ENCODE measurements at regions not wholly inside any gene's neighbourhood (a gene's known extent, or its start where the extent isn't known, plus 50 kb on each side); places are given as distances from the start of the nearest gene placed in this dataset.

DNA sequence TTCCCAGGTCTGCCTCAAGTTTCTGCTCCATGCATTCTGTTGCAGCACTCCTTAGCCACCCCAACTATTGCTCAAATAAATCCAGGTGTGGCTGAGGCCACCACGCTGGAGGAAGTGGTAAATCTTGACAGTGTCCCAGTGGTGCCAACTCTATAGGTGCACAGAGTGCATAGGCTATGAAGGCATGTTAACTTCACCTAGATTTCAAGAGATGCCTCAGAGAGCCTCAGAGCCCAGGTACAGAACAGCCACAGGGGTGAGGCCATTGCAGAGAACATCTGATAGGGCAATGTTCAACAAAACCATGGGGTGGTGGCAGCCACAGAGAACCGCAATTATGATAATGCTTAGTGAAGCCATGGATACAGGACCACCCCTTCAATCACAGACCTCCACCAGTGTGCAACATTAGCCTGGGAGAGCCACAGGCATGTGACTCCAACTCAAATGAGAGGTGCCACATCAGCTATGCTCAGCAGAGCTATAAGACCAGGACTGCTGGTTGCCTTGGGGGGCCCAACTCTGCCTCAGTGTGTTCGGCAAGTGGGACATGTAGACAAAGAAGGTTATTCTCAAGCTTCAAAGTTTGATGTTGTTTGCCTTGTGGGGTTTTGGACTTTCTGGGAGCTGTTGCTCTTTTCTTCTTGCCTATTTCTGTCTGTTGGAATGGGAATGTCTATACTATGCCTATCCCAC, 468.7 kb downstream of the ANKRD50 start:
- TF ChIP-seq, protein P1, sequence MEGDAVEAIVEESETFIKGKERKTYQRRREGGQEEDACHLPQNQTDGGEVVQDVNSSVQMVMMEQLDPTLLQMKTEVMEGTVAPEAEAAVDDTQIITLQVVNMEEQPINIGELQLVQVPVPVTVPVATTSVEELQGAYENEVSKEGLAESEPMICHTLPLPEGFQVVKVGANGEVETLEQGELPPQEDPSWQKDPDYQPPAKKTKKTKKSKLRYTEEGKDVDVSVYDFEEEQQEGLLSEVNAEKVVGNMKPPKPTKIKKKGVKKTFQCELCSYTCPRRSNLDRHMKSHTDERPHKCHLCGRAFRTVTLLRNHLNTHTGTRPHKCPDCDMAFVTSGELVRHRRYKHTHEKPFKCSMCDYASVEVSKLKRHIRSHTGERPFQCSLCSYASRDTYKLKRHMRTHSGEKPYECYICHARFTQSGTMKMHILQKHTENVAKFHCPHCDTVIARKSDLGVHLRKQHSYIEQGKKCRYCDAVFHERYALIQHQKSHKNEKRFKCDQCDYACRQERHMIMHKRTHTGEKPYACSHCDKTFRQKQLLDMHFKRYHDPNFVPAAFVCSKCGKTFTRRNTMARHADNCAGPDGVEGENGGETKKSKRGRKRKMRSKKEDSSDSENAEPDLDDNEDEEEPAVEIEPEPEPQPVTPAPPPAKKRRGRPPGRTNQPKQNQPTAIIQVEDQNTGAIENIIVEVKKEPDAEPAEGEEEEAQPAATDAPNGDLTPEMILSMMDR (conservative IDR thresholded peaks at IDR 0.05; ENCODE audit: low read depth, low read length) = no peak
- no peak overlapping the region for H3K4me3 ChIP-seq (ENCODE audit: low read length)
- no peak for DNase-seq (ENCODE audit: low read depth)

DNA sequence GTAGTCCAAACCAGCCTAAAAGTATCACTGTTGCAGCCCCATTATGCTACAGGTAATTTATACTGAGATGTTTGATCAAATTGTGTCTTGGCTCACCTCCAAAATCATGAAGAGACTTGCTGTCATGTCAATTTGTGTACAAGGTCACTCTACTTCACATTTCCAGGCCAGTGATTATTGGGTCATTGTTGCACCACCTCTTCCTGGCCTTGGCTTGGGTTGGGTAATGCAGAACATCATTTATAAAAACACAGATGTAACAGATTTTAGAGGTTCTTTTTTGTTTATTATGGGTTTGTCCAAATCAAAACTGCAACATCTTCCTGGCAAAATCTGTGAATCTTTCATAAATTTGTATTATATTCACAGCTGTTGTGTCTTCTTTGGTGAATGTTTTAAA, 459.5 kb downstream of the ANKRD50 start:
- TF ChIP-seq, protein P1 (conservative IDR thresholded peaks at IDR 0.05; ENCODE audit: low read depth, low read length) = no peak
- H3K4me3 ChIP-seq (ENCODE audit: low read length) = no peak overlapping the region
- DNase-seq (ENCODE audit: low read depth) = no peak

DNA sequence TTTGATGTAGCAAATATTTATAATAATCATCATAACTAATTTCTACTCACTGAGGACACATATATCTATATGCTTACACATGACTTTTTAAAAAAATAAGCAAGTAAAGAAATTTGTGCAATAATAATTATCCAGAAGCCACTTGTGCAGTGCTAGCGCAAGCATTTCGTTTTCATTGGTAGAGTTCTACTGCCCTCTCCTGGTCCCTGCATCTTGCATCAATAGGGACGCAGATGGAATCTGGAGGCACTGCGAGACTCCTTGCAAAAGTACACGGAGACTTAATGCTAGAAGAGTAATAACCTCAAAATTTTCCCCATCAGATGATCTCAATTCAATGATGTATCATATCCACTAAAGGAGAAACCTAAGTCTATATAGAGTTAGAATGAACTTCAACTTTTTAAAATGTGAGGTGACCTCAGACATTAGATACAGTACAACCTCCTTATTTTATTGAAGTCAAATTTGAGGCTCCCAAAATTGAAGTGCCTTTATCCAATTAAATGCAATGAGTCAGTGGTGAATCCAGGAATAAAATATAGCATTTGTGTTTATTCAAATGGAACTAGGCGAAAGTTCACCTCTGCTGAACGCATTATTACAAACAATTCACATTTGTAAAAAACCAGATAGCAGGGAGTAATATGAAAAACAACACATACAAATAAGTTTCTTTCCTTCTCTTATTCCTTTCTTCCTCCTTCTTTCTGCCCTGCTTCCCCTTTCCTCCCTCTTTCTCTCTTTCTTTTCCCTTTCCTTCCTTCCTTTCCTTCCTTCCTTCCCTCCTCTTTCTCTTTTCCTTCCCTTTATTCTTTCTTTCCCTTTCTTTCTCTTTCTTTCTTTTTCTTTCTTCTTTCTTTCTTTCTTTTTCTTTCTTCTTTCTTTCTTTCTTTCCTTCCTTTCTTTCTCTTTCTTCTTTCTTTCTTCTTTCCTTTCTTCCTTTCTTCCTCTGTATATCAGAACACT, 450.0 kb downstream of the ANKRD50 start:
- H3K4me3 ChIP-seq (ENCODE audit: low read length) = no peak overlapping the region
- TF ChIP-seq, protein P1 (conservative IDR thresholded peaks at IDR 0.05; ENCODE audit: low read depth, low read length) = peak; percentile 91
- DNase-seq (ENCODE audit: low read depth) = peak; percentile 49

DNA sequence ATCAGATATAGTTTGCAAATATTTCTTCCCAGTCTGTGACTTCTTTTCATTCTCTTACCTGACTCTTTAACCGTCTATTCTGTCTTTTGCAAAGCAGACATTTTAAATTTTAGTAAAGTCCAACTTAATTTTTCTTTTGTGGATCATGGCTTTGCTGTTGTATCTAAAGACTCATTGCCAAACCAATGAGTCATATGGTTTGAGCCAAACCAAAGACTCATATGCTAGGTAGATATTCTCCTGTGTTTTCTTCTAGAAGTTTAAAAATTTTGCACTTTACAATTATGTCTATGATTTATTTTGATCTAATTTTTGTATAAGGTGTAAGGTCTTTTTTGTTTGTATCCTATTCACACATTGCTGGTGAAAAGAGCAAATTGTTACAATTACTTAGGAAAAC, 446.8 kb downstream of the ANKRD50 start:
- DNase-seq (ENCODE audit: low read depth) = no peak
- no peak overlapping the region for H3K4me3 ChIP-seq (ENCODE audit: low read length)
- TF ChIP-seq, protein P1 (conservative IDR thresholded peaks at IDR 0.05; ENCODE audit: low read depth, low read length) = no peak

DNA sequence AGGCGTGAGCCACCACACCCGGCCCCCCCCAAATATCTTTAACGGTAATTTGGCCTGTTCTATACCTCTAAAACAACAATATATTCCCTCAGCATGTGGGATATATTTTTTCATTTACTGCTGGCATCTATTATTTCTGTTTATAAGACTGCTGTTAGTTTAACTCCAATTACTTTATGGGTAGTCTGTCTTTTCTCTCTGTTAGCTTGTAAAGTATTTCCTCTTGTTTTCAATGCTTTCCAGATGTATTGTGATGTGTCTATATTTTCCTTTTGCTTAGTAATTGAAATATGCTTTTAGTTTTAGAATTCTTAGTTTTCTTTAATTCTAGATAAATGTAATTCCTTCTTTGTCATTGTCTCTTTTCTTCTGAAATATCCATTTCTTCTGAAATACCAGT, 445.8 kb downstream of the ANKRD50 start:
- DNase-seq (ENCODE audit: low read depth) = no peak
- TF ChIP-seq, protein P1 (conservative IDR thresholded peaks at IDR 0.05; ENCODE audit: low read depth, low read length) = no peak
- H3K4me3 ChIP-seq (ENCODE audit: low read length) = no peak overlapping the region

DNA sequence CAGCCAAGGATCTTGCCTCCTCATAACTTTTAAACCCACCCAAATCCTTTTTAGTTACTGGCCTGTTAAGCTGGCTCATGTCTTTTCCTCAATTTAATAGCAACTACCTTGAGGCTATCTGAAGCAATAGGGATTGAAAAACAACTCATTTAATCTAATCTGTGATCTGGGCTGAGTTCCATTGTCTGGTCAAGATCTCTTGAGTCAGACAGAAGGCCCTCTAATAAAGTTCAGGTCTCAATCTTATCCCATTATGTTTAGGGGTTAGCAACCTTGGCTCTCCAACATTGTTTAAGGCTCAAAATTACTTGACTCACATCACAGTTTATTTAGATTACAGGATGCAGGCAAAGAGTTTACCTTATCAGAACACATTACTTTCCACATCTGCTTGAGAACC, 436.1 kb downstream of the ANKRD50 start:
- no peak overlapping the region for H3K4me3 ChIP-seq (ENCODE audit: low read length)
- DNase-seq (ENCODE audit: low read depth) = no peak
- TF ChIP-seq, protein P1 (conservative IDR thresholded peaks at IDR 0.05; ENCODE audit: low read depth, low read length) = no peak
